Activated B cell treated with CpG ODN at 0.5 μM for 24 hours (primary cell): ENCODE measurements at regions not wholly inside any gene's neighbourhood (a gene's known extent, or its start where the extent isn't known, plus 50 kb on each side); places are given as distances from the start of the nearest gene placed in this dataset.

Source experiments
- ATAC-seq: fragments of 200-7000 bp; cut with Tn5 transposase; one replicate; pipeline ENCODE4 v1.10.0; 2021; ENCODE audit warnings: low read depth, mild to moderate bottlenecking, moderate library complexity
- CTCF ChIA-PET: fragments of 350-600 bp; sonication (Branson Sonifier 250); formaldehyde crosslinking; loops from one replicate; lab custom pipeline; 2021; ENCODE audit warnings: antibody characterized with exemption; lab: Charles Lee
- POLR2A ChIA-PET: fragments of 350-600 bp; sonication (Branson Sonifier 250); formaldehyde crosslinking; loops from one replicate; lab custom pipeline; 2021; ENCODE audit warnings: antibody characterized with exemption; lab: Charles Lee
- DNase-seq: peaks from one replicate; pipeline ENCODE4 v3.0.0; 2022
- H3K27ac Mint-ChIP-seq: one replicate; pipeline ENCODE4 v1.8.0; 2020; ENCODE audit warnings: mixed read lengths
- H3K27me3 Mint-ChIP-seq: one replicate; pipeline ENCODE4 v1.8.0; 2021; ENCODE audit warnings: mixed read lengths
- H3K36me3 Mint-ChIP-seq: one replicate; pipeline ENCODE4 v1.8.0; 2021; ENCODE audit warnings: low read depth, mixed read lengths
- H3K4me1 Mint-ChIP-seq: one replicate; pipeline ENCODE4 v1.8.0; 2021; ENCODE audit warnings: mixed read lengths
- H3K4me3 Mint-ChIP-seq: one replicate; pipeline ENCODE4 v1.8.0; 2020; ENCODE audit warnings: mild to moderate bottlenecking, mixed read lengths
- H3K9me3 Mint-ChIP-seq: one replicate; pipeline ENCODE4 v1.8.0; 2020; ENCODE audit warnings: mixed read lengths
- CTCF ChIP-seq: fragments of 200-600 bp; IDR thresholded peaks from one replicate; pipeline ENCODE4 v1.8.0; 2022; ENCODE audit warnings: antibody characterized with exemption, mild to moderate bottlenecking
- intact Hi-C: fragments of 100-400 bp; cut with micrococcal nuclease; formaldehyde crosslinking; loops from one replicate; pipeline ENCODE4 v1.15.1; 2024

GRCh38 chr7:17186745-17187530 is 111.5 kb upstream of the AHR start:
- Mint-ChIP-seq H3K27ac (peak overlapping the region; percentile 10), H3K9me3 (no peaks in the 10 kb centered on the region), H3K4me3 (no peak overlapping the region), H3K4me1 (peaks cover 16% of the 10 kb centered on the region), H3K27me3 (no peaks in the 10 kb centered on the region), H3K36me3 (no peaks in the 10 kb centered on the region)
- intact Hi-C loops: loop anchor here (5.0 kb wide), 1 partner anchor 115 kb away; no protein-coding TSS in a partner anchor
- TF ChIP-seq CTCF: no peak
- no peak for ATAC-seq
- POLR2A ChIA-PET: interaction anchor here (1.1 kb wide), 1 partner anchor 112 kb away, joined by 3 read pairs; the partner anchor contains the start of gene AHR
- CTCF ChIA-PET: interaction anchor here (0.9 kb wide), 1 partner anchor 8 kb away, joined by 3 read pairs; no protein-coding TSS in a partner anchor
- DNase-seq: no peak

- no peak for DNase-seq
- CTCF ChIA-PET: no interaction called here
- H3K27ac Mint-ChIP-seq: no peak overlapping the region
- H3K36me3 Mint-ChIP-seq: no peaks in the 10 kb centered on the region
- peaks cover 22% of the 10 kb centered on the region for H3K4me1 Mint-ChIP-seq
- POLR2A ChIA-PET: interaction anchor here (0.8 to 1.2 kb wide), 2 partner anchors 104 to 107 kb away, joined by 3 to 4 read pairs; partner anchors contain the start of gene AHR
- no peak for TF ChIP-seq CTCF
- no peaks in the 10 kb centered on the region for H3K9me3 Mint-ChIP-seq
- no peak for ATAC-seq
- intact Hi-C loops: loop anchor here (1.0 to 2.0 kb wide), 2 partner anchors 9 to 40 kb away; no protein-coding TSS in a partner anchor
- H3K4me3 Mint-ChIP-seq: no peak overlapping the region
- no peaks in the 10 kb centered on the region for H3K27me3 Mint-ChIP-seq
Measured at GRCh38 chr7:17194656-17195055, 103.8 kb upstream of the AHR start.

GRCh38 chr7:17195576-17195975 is 102.9 kb upstream of the AHR start:
- no peak overlapping the region for H3K4me3 Mint-ChIP-seq
- H3K27me3 Mint-ChIP-seq: no peaks in the 10 kb centered on the region
- DNase-seq: no peak
- H3K27ac Mint-ChIP-seq: no peak overlapping the region
- peak; percentile 97 for ATAC-seq
- POLR2A ChIA-PET: interaction anchor here (1.2 to 1.5 kb wide), 2 partner anchors 46 to 107 kb away, joined by 3 to 4 read pairs; no protein-coding TSS in a partner anchor
- TF ChIP-seq CTCF: no peak
- H3K4me1 Mint-ChIP-seq: peaks cover 22% of the 10 kb centered on the region
- intact Hi-C loops: loop anchor here (1.0 to 2.0 kb wide), 2 partner anchors 10 to 39 kb away; no protein-coding TSS in a partner anchor
- CTCF ChIA-PET: interaction anchor here (0.8 kb wide), 1 partner anchor 8 kb away, joined by 3 read pairs; no protein-coding TSS in a partner anchor
- no peaks in the 10 kb centered on the region for H3K36me3 Mint-ChIP-seq
- no peaks in the 10 kb centered on the region for H3K9me3 Mint-ChIP-seq

- intact Hi-C loops: no loop called here
- no peak for DNase-seq
- H3K4me1 Mint-ChIP-seq: no peaks in the 10 kb centered on the region
- no peaks in the 10 kb centered on the region for H3K36me3 Mint-ChIP-seq
- H3K27ac Mint-ChIP-seq: no peak overlapping the region
- ATAC-seq: no peak
- no peak overlapping the region for H3K4me3 Mint-ChIP-seq
- POLR2A ChIA-PET: no interaction called here
- H3K9me3 Mint-ChIP-seq: no peaks in the 10 kb centered on the region
- no peaks in the 10 kb centered on the region for H3K27me3 Mint-ChIP-seq
- no peak for TF ChIP-seq CTCF
- CTCF ChIA-PET: no interaction called here
Measured at GRCh38 chr7:17205910-17206309, 92.5 kb upstream of the AHR start.

GRCh38 chr7:17206349-17206905 is 92.0 kb upstream of the AHR start:
- no peak for DNase-seq
- Mint-ChIP-seq H3K27me3 (no peaks in the 10 kb centered on the region), H3K9me3 (no peaks in the 10 kb centered on the region), H3K27ac (no peak overlapping the region), H3K4me1 (no peaks in the 10 kb centered on the region), H3K4me3 (no peak overlapping the region), H3K36me3 (no peaks in the 10 kb centered on the region)
- CTCF ChIA-PET: no interaction called here
- TF ChIP-seq CTCF: no peak
- POLR2A ChIA-PET: no interaction called here
- intact Hi-C loops: no loop called here
- no peak for ATAC-seq
